GM19372 (cell line): ENCODE measurements at regions not wholly inside any gene's neighbourhood (a gene's known extent, or its start where the extent isn't known, plus 50 kb on each side); places are given as distances from the start of the nearest gene placed in this dataset.

Source experiments
- ATAC-seq: cut with Tn5 transposase; IDR thresholded peaks from one replicate; pipeline ENCODE4 v1.9.1; 2021; ENCODE audit warnings: mild to moderate bottlenecking, low read depth, moderate library complexity; ENCODE audit not compliant: unreplicated experiment

- ATAC-seq, result peak; percentile 76
Observed at GRCh38 chr13:109646423-109646822, 140.0 kb downstream of the IRS2 start.

- ATAC-seq, result no peak
Observed at GRCh38 chr13:109645831-109646230, 140.6 kb downstream of the IRS2 start.

- no peak for ATAC-seq
Observed at GRCh38 chr13:109644956-109645355, 141.4 kb downstream of the IRS2 start.

- ATAC-seq, result no peak
Observed at GRCh38 chr13:109644069-109644750, 142.2 kb downstream of the IRS2 start.

GRCh38 chr13:109642358-109642757 lies 144.0 kb downstream of the IRS2 start:
- no peak for ATAC-seq

GRCh38 chr13:109636736-109637135 lies 149.6 kb downstream of the IRS2 start:
- no peak for ATAC-seq

GRCh38 chr13:109631069-109631468 lies 155.3 kb downstream of the IRS2 start:
- ATAC-seq, result no peak

- ATAC-seq, result no peak
Observed at GRCh38 chr13:109630271-109630670, 156.1 kb downstream of the IRS2 start.

- no peak for ATAC-seq
Observed at GRCh38 chr13:109629737-109630136, 156.6 kb downstream of the IRS2 start.

GRCh38 chr13:109628251-109628699 lies 158.1 kb downstream of the IRS2 start:
- ATAC-seq, result no peak

- ATAC-seq, result no peak
Observed at GRCh38 chr13:109627649-109628048, 158.7 kb downstream of the IRS2 start.

GRCh38 chr13:109626386-109627171 lies 159.8 kb downstream of the IRS2 start:
- ATAC-seq, result no peak

GRCh38 chr13:109625156-109625555 lies 161.2 kb downstream of the IRS2 start:
- no peak for ATAC-seq

GRCh38 chr13:109622006-109622405 lies 164.4 kb downstream of the IRS2 start:
- no peak for ATAC-seq

- no peak for ATAC-seq
Observed at GRCh38 chr13:109615721-109616420, 170.5 kb downstream of the IRS2 start.

GRCh38 chr13:109611912-109612691 lies 174.3 kb downstream of the IRS2 start:
- ATAC-seq, result no peak

- ATAC-seq, result no peak
Observed at GRCh38 chr13:109610517-109610916, 175.9 kb downstream of the IRS2 start.

- ATAC-seq, result no peak
Observed at GRCh38 chr13:109608503-109608902, 177.9 kb downstream of the IRS2 start.

- ATAC-seq, result no peak
Observed at GRCh38 chr13:109608059-109608458, 178.3 kb downstream of the IRS2 start.

GRCh38 chr13:109606520-109606919 lies 179.9 kb downstream of the IRS2 start:
- no peak for ATAC-seq

GRCh38 chr13:109605846-109606245 lies 180.5 kb downstream of the IRS2 start:
- ATAC-seq, result no peak
